GM21447 (cell line): ENCODE measurements at regions not wholly inside any gene's neighbourhood (a gene's known extent, or its start where the extent isn't known, plus 50 kb on each side); places are given as distances from the start of the nearest gene placed in this dataset.
A peak's percentile ranks its signal among the peaks of the same experiment; 100 is the strongest.
"Not testable (repeated sequence)": the region's sequence is repeated elsewhere in the genome, so short reads cannot be mapped to it uniquely, and the experiment has no call there.

Source experiments
- ATAC-seq: cut with Tn5 transposase; IDR thresholded peaks from one replicate; pipeline ENCODE4 v1.9.1; 2021; ENCODE audit not compliant: unreplicated experiment

DNA sequence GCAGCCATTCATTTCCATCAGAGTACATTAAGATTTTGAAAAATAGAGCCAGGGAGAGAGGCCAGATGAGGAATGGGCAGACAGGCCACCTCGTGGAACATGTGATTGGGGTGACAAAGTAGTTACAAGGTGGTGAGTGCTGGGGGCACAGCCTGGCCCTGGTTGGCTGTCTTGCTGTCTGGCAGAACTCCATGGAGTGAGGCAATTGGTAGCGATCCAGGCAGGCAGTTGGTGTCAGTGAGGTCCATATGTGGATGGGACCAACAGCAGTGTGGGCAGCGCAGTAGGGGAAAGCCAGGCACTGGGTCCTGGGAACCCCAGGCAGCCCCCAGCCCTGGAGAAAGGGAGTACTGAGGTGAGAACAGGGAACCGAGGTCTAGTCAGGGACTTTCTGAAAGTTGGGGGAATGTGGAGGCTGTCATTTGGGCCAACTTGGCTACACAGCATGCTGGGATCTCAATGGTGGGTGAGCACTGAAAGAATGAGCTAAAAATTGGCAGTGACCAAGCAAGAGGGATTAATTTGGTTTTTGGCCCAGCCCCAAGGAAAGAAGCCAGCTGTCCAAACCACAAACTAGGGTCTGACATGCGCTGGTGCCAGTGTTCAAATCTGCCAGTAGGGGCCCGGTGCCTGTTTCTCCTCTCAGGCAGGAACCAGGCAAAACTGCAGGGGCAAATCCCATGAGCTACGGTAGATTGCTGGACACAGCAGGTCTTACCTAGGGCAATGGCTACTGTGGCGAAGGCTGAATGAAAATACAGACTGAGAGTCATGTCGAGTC, 61.4 kb upstream of the E2F3 start:
- ATAC-seq: no peak

DNA sequence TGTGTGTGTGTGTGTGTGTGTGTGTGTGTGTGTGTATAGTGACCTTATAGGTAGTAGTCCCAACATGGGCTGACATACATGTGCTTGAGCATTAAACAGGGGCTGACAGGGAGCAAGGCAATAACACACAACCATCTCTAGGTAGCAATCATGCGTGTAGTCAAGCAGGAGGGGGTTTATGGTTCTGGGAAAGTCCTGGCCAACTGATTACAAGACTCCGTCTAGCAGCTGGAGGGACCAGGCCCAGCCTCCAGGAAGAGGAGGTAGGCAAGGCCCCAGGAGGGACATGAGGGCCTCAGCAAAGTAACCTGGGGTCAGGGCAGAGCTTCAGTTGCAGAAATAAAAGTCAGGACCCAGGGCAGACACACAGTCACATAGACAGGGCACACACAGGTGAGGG, 60.6 kb upstream of the E2F3 start:
- no peak for ATAC-seq

DNA sequence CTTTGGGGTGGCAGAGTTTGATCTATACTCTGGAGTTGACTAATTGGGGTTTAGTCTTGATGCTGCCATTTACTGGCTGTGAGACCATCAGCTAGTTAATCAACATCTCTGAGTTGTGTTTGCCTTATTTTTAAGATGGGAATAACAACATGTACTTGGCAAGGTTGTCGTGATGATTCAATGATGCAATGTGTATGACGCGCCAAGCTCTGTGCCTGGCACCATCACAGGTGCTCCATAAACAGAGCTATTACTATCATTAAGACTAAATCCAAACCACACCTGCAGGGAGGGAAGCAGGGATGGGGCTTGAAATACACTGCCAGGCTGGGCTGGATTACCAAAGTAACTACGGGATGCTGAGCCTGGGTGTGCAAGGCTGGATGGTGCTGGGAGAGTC, 60.1 kb upstream of the E2F3 start:
- no peak for ATAC-seq

DNA sequence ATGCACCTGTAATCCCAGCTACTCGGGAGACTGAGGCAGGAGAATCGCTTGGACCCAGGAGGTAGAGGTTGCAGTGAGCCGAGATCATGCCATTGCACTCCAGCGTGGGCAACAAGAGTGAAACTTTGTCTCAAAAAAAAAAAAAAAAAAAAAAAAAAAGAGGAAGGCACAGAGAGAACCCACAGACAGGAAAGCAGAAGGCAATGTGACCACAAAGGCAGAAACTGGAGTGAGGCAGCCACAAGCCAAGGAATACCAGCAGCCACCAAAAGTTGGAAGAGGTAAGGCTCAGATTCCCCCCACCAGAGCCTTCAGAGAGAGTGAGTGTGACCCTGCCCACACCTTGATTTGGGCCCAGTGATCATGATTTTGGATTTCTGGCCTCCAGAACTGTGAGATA, 54.7 kb upstream of the E2F3 start:
- not testable (repeated sequence) for ATAC-seq

- ATAC-seq: no peak
Measured at GRCh38 chr6:20348041-20348440, 53.6 kb upstream of the E2F3 start.

DNA sequence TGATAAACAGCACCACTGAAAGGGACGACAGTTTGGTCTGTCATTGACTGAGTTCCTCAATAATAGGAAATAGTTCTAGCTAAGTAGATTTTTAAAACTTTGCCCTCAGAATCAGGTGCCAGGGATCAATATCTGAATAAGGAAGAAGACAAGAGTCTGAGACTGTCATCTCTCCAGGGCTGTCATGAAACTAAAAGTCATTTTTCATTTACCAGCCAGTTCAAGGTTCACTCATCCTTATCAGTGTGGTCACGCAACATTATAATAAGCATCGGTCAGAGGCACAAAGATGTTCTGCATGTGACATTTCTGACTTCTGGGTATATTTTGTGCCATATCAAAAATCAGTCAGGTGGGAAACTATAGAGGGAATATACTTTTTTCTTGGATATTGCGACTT, 52.5 kb upstream of the E2F3 start:
- peak; percentile 63 for ATAC-seq

GRCh38 chr6:20350215-20350614, 51.5 kb upstream of the E2F3 start:
- no peak for ATAC-seq

DNA sequence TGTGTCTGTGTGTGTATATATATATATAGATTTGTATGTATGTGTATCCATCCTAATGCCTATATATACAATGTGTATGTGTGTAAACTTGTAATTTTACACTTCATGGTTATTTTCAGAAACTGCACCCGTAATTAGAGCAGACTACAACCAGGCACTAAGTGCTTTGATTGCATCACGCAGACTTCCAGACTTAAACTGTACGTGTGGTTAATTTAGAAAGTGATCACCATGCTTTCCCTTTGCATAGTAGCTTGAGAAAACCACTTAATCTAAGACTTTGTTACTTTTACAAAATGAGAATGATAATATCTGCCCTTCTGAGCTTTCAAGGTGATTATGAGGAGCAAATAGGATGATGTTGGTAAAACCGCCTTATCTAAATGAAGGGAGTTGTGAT, 50.1 kb upstream of the E2F3 start:
- no peak for ATAC-seq
